Uterus (tissue), 3 donors: ENCODE measurements at regions not wholly inside any gene's neighbourhood (a gene's known extent, or its start where the extent isn't known, plus 50 kb on each side); places are given as distances from the start of the nearest gene placed in this dataset.

Experiments
- DNase-seq, 2 donors: peaks; one replicate each; pipeline ENCODE4 v3.0.0-alpha.2; 2019 to 2020
- H3K27ac ChIP-seq, 2 donors: fragments of 200-600 bp; sonication (generic); 1 replicate in 1 of 2; 2 replicates in 1 of 2; pipeline ENCODE4 v1.5.1; 2016 to 2018
- H3K27me3 ChIP-seq, 2 donors: fragments of 200-600 bp; sonication (generic); one replicate each; pipeline ENCODE4 v1.5.1; 2018 to 2019; ENCODE audit warnings: control low read depth in 1 of 2
- H3K36me3 ChIP-seq, 2 donors: fragments of 200-600 bp; sonication (generic); one replicate each; pipeline ENCODE4 v1.5.1; 2019; ENCODE audit warnings: control low read depth in 1 of 2
- H3K4me1 ChIP-seq, 2 donors: fragments of 200-600 bp; sonication (generic); one replicate each; pipeline ENCODE4 v1.5.1; 2018 to 2019; ENCODE audit warnings: control low read depth in 1 of 2
- H3K4me3 ChIP-seq, 2 donors: fragments of 200-600 bp; sonication (generic); 1 replicate in 1 of 2; 2 replicates in 1 of 2; pipeline ENCODE4 v1.5.1; 2018 to 2019; ENCODE audit warnings: mild to moderate bottlenecking in 1 of 2
- H3K9me3 ChIP-seq, 2 donors: fragments of 200-600 bp; sonication (generic); one replicate each; pipeline ENCODE4 v1.5.1; 2019; ENCODE audit warnings: control low read depth in 1 of 2
- CTCF ChIP-seq, 4 experiments: fragments of 200-600 bp in 2 of 4; fragments of 450-650 bp in 2 of 4; sonication (generic) in 2 of 4; IDR thresholded peaks; one replicate each; pipeline ENCODE4 v1.5.1; 2016 to 2019; ENCODE audit warnings: antibody characterized with exemption in 4 of 4, mild to moderate bottlenecking in 2 of 4, moderate library complexity in 1 of 4
- POLR2A ChIP-seq, 2 donors: fragments of 450-650 bp; IDR thresholded peaks; one replicate each; pipeline ENCODE4 v1.6.1; 2016; ENCODE audit warnings: antibody characterized with exemption in 2 of 2, mild to moderate bottlenecking in 1 of 2, moderate library complexity in 1 of 2
- intact Hi-C: fragments of 100-400 bp; cut with DNase I; formaldehyde crosslinking; loops from one replicate; pipeline ENCODE4 v1.15.1; 2023; ENCODE audit warnings: low total_unique reads
- donor health status: DM: yes; HTN: yes; CAD: no.

GRCh38 chr14:94906577-94906976, 136.7 kb upstream of the GSC start:
- no peaks in the 10 kb centered on the region for H3K27me3 ChIP-seq
- no peak overlapping the region for H3K27ac ChIP-seq
- no peak for TF ChIP-seq CTCF (IDR thresholded peaks at IDR 0.05)
- TF ChIP-seq POLR2A (IDR thresholded peaks at IDR 0.05) = no peak
- intact Hi-C loops = no loop called here
- DNase-seq = no peak
- no peaks in the 10 kb centered on the region for H3K36me3 ChIP-seq
- H3K9me3 ChIP-seq = no peaks in the 10 kb centered on the region
- H3K4me1 ChIP-seq = no peaks in the 10 kb centered on the region
- no peak overlapping the region for H3K4me3 ChIP-seq

GRCh38 chr14:94904636-94905035, 134.7 kb upstream of the GSC start:
- intact Hi-C loops = no loop called here

GRCh38 chr14:94903883-94904282, 134.0 kb upstream of the GSC start:
- no peaks in the 10 kb centered on the region for H3K9me3 ChIP-seq
- H3K4me3 ChIP-seq = no peak overlapping the region
- no peaks in the 10 kb centered on the region for H3K36me3 ChIP-seq
- TF ChIP-seq POLR2A (IDR thresholded peaks at IDR 0.05) (no peak), CTCF (IDR thresholded peaks at IDR 0.05) (peak in 1 of 4 experiments; percentile 10)
- H3K27me3 ChIP-seq = no peaks in the 10 kb centered on the region
- no peak for DNase-seq
- intact Hi-C loops = no loop called here
- H3K27ac ChIP-seq = no peak overlapping the region
- no peaks in the 10 kb centered on the region for H3K4me1 ChIP-seq

More at GRCh38 chr14:94904636-94905035, 134.7 kb upstream of the GSC start:
- Histone ChIP-seq H3K27me3 (no peaks in the 10 kb centered on the region), H3K4me1 (no peaks in the 10 kb centered on the region), H3K4me3 (no peak overlapping the region), H3K36me3 (no peaks in the 10 kb centered on the region), H3K9me3 (no peaks in the 10 kb centered on the region), H3K27ac (no peak overlapping the region)
- TF ChIP-seq CTCF (IDR thresholded peaks at IDR 0.05) (no peak), POLR2A (IDR thresholded peaks at IDR 0.05) (no peak)
- no peak for DNase-seq

- Histone ChIP-seq H3K9me3 (no peaks in the 10 kb centered on the region), H3K36me3 (no peaks in the 10 kb centered on the region), H3K4me3 (no peak overlapping the region), H3K27ac (no peak overlapping the region), H3K27me3 (no peaks in the 10 kb centered on the region), H3K4me1 (no peaks in the 10 kb centered on the region)
- no peak for DNase-seq
- intact Hi-C loops = no loop called here
- TF ChIP-seq CTCF (IDR thresholded peaks at IDR 0.05) (no peak), POLR2A (IDR thresholded peaks at IDR 0.05) (no peak)
Observed at GRCh38 chr14:94903338-94903737, 133.4 kb upstream of the GSC start.

GRCh38 chr14:94897561-94897960, 127.6 kb upstream of the GSC start:
- Histone ChIP-seq H3K4me3 (no peak overlapping the region), H3K9me3 (no peaks in the 10 kb centered on the region), H3K27ac (no peak overlapping the region), H3K36me3 (no peaks in the 10 kb centered on the region), H3K4me1 (peaks cover 0 to 4% of the 10 kb centered on the region in 2 donors), H3K27me3 (no peaks in the 10 kb centered on the region)
- intact Hi-C loops = no loop called here
- DNase-seq = no peak
- TF ChIP-seq CTCF (IDR thresholded peaks at IDR 0.05) (no peak), POLR2A (IDR thresholded peaks at IDR 0.05) (no peak)
